Thyroid gland (tissue), 4 donors: ENCODE measurements at regions not wholly inside any gene's neighbourhood (a gene's known extent, or its start where the extent isn't known, plus 50 kb on each side); places are given as distances from the start of the nearest gene placed in this dataset.

Source experiments
- CTCF ChIP-seq, 6 experiments: fragments of 200-600 bp in 3 of 6; fragments of 450-650 bp in 3 of 6; sonication (generic) in 3 of 6; IDR thresholded peaks; one replicate each; pipeline ENCODE4 v1.5.1; 2016 to 2019; ENCODE audit warnings: antibody characterized with exemption in 6 of 6, mild to moderate bottlenecking in 2 of 6, inconsistent platforms in 1 of 6, moderate library complexity in 1 of 6
- POLR2A ChIP-seq, 2 donors: fragments of 450-650 bp; IDR thresholded peaks; one replicate each; pipeline ENCODE4 v1.6.1; 2017; ENCODE audit warnings: antibody characterized with exemption in 2 of 2, mild to moderate bottlenecking in 2 of 2, moderate library complexity in 1 of 2

DNA sequence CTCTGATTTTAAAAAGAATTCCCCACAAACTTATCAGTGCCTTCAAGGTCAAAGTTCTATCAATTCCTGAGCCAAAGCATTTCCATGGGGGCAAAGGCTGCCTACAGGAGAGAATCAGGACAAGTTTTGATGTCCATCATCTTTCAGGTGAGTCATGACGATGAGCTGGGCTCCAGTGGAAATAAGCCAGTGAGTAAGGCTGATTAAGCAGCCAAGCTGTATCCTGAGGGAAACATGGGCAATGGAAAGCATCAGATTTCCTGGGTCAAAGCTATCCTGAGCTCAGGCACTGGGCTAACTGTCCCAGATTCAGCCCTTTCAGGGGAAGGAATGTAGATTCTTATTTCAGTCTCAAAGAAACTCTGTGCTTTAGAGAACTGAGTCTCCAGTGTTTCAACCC lies 377.4 kb downstream of the CD109 start:
- TF ChIP-seq CTCF (IDR thresholded peaks at IDR 0.05), result no peak
- TF ChIP-seq POLR2A (IDR thresholded peaks at IDR 0.05), result no peak
